Astrocyte (in vitro differentiated cells and primary cell): ENCODE measurements at regions not wholly inside any gene's neighbourhood (a gene's known extent, or its start where the extent isn't known, plus 50 kb on each side); places are given as distances from the start of the nearest gene placed in this dataset.
"Not testable (repeated sequence)": the region's sequence is repeated elsewhere in the genome, so short reads cannot be mapped to it uniquely, and the experiment has no call there.

ENCODE experiments used
- DNase-seq: peaks from one replicate; pipeline ENCODE4 v3.0.0-alpha.2; 2010; ENCODE audit warnings: low read depth
- FAIRE-seq: peaks from 2 replicates; lab custom pipeline; 2011; peaks lifted over from hg19 to GRCh38; lab: Jason Lieb, UNC
- H2AFZ ChIP-seq: 2 replicates; pipeline ENCODE4 v1.6.0; 2012; ENCODE audit warnings: low read depth, low read length, inconsistent platforms
- H3K27ac ChIP-seq: 2 replicates; pipeline ENCODE4 v1.5.1; 2011; ENCODE audit warnings: low read depth, low read length, inconsistent platforms
- H3K27me3 ChIP-seq: 2 replicates; pipeline ENCODE4 v1.6.0; 2011; ENCODE audit warnings: low read length, inconsistent platforms; ENCODE audit not compliant: insufficient read depth
- H3K36me3 ChIP-seq: 2 replicates; pipeline ENCODE4 v1.5.1; 2011; ENCODE audit warnings: low read length, inconsistent platforms; ENCODE audit not compliant: insufficient read depth
- H3K4me1 ChIP-seq: 2 replicates; pipeline ENCODE4 v1.5.1; 2011; ENCODE audit warnings: low read length, inconsistent platforms; ENCODE audit not compliant: insufficient read depth
- H3K4me2 ChIP-seq: 2 replicates; pipeline ENCODE4 v1.6.0; 2012; ENCODE audit warnings: low read length, inconsistent platforms
- H3K4me3 ChIP-seq: 2 replicates; pipeline ENCODE4 v1.5.1; 2011; ENCODE audit warnings: low read depth, mild to moderate bottlenecking, low read length, inconsistent platforms; ENCODE audit not compliant: insufficient read depth
- H3K79me2 ChIP-seq: 2 replicates; pipeline ENCODE4 v1.6.0; 2012; ENCODE audit warnings: mild to moderate bottlenecking, low read length, inconsistent platforms; ENCODE audit not compliant: insufficient read depth
- H3K9ac ChIP-seq: 2 replicates; pipeline ENCODE4 v1.6.0; 2012; ENCODE audit warnings: mild to moderate bottlenecking, low read length, inconsistent platforms
- H3K9me3 ChIP-seq: 2 replicates; pipeline ENCODE4 v1.5.1; 2012; ENCODE audit warnings: low read depth, mild to moderate bottlenecking, low read length, inconsistent platforms; ENCODE audit not compliant: insufficient read depth
- H4K20me1 ChIP-seq: 2 replicates; pipeline ENCODE4 v1.6.0; 2012; ENCODE audit warnings: low read length, inconsistent platforms; ENCODE audit not compliant: insufficient read depth
- H3K27ac Mint-ChIP-seq: one replicate; pipeline ENCODE4 v1.8.0; 2021; ENCODE audit warnings: mild to moderate bottlenecking, mixed read lengths; ENCODE audit not compliant: unreplicated experiment
- H3K27me3 Mint-ChIP-seq: one replicate; pipeline ENCODE4 v1.8.0; 2021; ENCODE audit warnings: low read depth, mixed read lengths; ENCODE audit not compliant: unreplicated experiment
- H3K36me3 Mint-ChIP-seq: one replicate; pipeline ENCODE4 v1.8.0; 2021; ENCODE audit warnings: low read depth, mixed read lengths; ENCODE audit not compliant: unreplicated experiment
- H3K4me1 Mint-ChIP-seq: one replicate; pipeline ENCODE4 v1.8.0; 2021; ENCODE audit warnings: low read depth, mixed read lengths; ENCODE audit not compliant: unreplicated experiment
- H3K4me3 Mint-ChIP-seq: one replicate; pipeline ENCODE4 v1.8.0; 2021; ENCODE audit warnings: mild to moderate bottlenecking, moderate library complexity, mixed read lengths; ENCODE audit not compliant: unreplicated experiment
- H3K9me3 Mint-ChIP-seq: one replicate; pipeline ENCODE4 v1.8.0; 2021; ENCODE audit warnings: mild to moderate bottlenecking, mixed read lengths; ENCODE audit not compliant: unreplicated experiment
- CTCF ChIP-seq: IDR thresholded peaks from 2 replicates; pipeline ENCODE4 v1.5.1; 2011; ENCODE audit warnings: low read depth, mild to moderate bottlenecking, inconsistent platforms, low read length, moderate library complexity; ENCODE audit not compliant: insufficient read depth
- EZH2 ChIP-seq: IDR thresholded peaks from 2 replicates; pipeline ENCODE4 v1.6.1; 2012; ENCODE audit warnings: mild to moderate bottlenecking, low read length, inconsistent platforms; ENCODE audit not compliant: insufficient read depth

GRCh38 chr13:24938966-24939365 is 157.0 kb upstream of the PABPC3 start:
- Mint-ChIP-seq H3K36me3 (peaks cover 8% of the 10 kb centered on the region), H3K4me3 (no peak overlapping the region), H3K27me3 (no peaks in the 10 kb centered on the region), H3K9me3 (peaks cover 3% of the 10 kb centered on the region), H3K4me1 (peaks cover 3% of the 10 kb centered on the region), H3K27ac (no peak overlapping the region)
- TF ChIP-seq CTCF (no peak), EZH2 (no peak)
- H4K20me1 ChIP-seq: no peaks in the 10 kb centered on the region
- H3K9ac ChIP-seq: no peak overlapping the region
- no peaks in the 10 kb centered on the region for H3K36me3 ChIP-seq
- H3K27me3 ChIP-seq: no peaks in the 10 kb centered on the region
- FAIRE-seq (no peak), DNase-seq (no peak)
- H3K9me3 ChIP-seq: no peaks in the 10 kb centered on the region
- no peak overlapping the region for H2AFZ ChIP-seq
- H3K27ac ChIP-seq: no peak overlapping the region
- no peak overlapping the region for H3K4me2 ChIP-seq
- H3K4me3 ChIP-seq: no peak overlapping the region
- H3K79me2 ChIP-seq: no peaks in the 10 kb centered on the region
- H3K4me1 ChIP-seq: no peaks in the 10 kb centered on the region

- DNase-seq, H3K9me3 Mint-ChIP-seq, H3K4me3 Mint-ChIP-seq, H4K20me1 ChIP-seq, H2AFZ ChIP-seq, H3K27ac Mint-ChIP-seq, H3K4me1 ChIP-seq, FAIRE-seq, H3K9ac ChIP-seq, H3K79me2 ChIP-seq, H3K36me3 ChIP-seq, H3K27me3 Mint-ChIP-seq, H3K27me3 ChIP-seq, H3K4me3 ChIP-seq, H3K4me1 Mint-ChIP-seq, H3K27ac ChIP-seq, H3K4me2 ChIP-seq, H3K9me3 ChIP-seq: not testable (repeated sequence)
- peaks cover 10% of the 10 kb centered on the region for H3K36me3 Mint-ChIP-seq
Measured at GRCh38 chr13:24941023-24941713, 154.8 kb upstream of the PABPC3 start.

- H4K20me1 ChIP-seq: no peaks in the 10 kb centered on the region
Measured at GRCh38 chr13:24943136-24943535, 152.8 kb upstream of the PABPC3 start.

DNA sequence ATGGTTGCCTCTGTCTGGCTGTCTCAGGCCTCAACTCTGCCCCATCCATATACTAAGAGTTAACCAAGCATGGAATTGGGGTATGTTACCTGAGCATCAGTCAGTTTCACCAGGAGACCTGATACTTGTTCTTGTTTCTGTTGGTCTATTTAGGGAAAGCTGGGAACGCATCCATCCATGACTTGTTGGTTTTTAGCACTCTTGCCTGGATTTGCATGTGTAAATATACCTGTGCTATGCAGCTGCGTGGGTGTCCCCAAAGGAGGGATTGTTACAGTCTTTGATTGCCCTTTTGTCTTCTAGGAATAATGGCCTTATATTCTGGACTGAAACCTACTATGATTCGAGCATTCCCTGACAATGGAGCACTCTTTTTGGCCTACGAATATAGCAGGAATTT is 151.9 kb upstream of the PABPC3 start:
- not testable (repeated sequence) for DNase-seq, H3K27ac ChIP-seq, H3K27ac Mint-ChIP-seq, H3K4me1 Mint-ChIP-seq, H3K36me3 ChIP-seq, H3K9ac ChIP-seq, H3K4me3 ChIP-seq, FAIRE-seq, H2AFZ ChIP-seq, H3K27me3 ChIP-seq, H3K27me3 Mint-ChIP-seq, H3K9me3 Mint-ChIP-seq, H3K4me1 ChIP-seq, H3K9me3 ChIP-seq, H4K20me1 ChIP-seq, H3K4me3 Mint-ChIP-seq, H3K4me2 ChIP-seq, H3K79me2 ChIP-seq
- H3K36me3 Mint-ChIP-seq: peaks cover 10% of the 10 kb centered on the region

More at GRCh38 chr13:24943136-24943535, 152.8 kb upstream of the PABPC3 start:
- Histone ChIP-seq H3K4me1 (no peaks in the 10 kb centered on the region), H3K4me2 (no peak overlapping the region), H3K9ac (no peak overlapping the region), H2AFZ (no peak overlapping the region), H3K9me3 (no peaks in the 10 kb centered on the region), H3K36me3 (no peaks in the 10 kb centered on the region), H3K4me3 (no peak overlapping the region), H3K79me2 (no peaks in the 10 kb centered on the region), H3K27me3 (no peaks in the 10 kb centered on the region), H3K27ac (no peak overlapping the region)
- H3K4me1 Mint-ChIP-seq: no peaks in the 10 kb centered on the region
- H3K36me3 Mint-ChIP-seq: peaks cover 10% of the 10 kb centered on the region
- TF ChIP-seq EZH2: no peak
- no peak for TF ChIP-seq CTCF
- no peaks in the 10 kb centered on the region for H3K27me3 Mint-ChIP-seq
- no peak overlapping the region for H3K4me3 Mint-ChIP-seq
- DNase-seq (no peak), FAIRE-seq (no peak)
- no peak overlapping the region for H3K27ac Mint-ChIP-seq
- peaks cover 1% of the 10 kb centered on the region for H3K9me3 Mint-ChIP-seq

GRCh38 chr13:24948977-24949376 is 147.0 kb upstream of the PABPC3 start:
- not testable (repeated sequence) for H3K4me2 ChIP-seq, H3K4me1 Mint-ChIP-seq, H3K27ac ChIP-seq, FAIRE-seq, H3K4me1 ChIP-seq, H3K9ac ChIP-seq, H4K20me1 ChIP-seq, H3K4me3 Mint-ChIP-seq, H3K36me3 Mint-ChIP-seq, H3K27me3 ChIP-seq, H3K36me3 ChIP-seq, H3K27ac Mint-ChIP-seq, H3K79me2 ChIP-seq, H3K9me3 ChIP-seq, H3K4me3 ChIP-seq, H3K27me3 Mint-ChIP-seq, DNase-seq, H3K9me3 Mint-ChIP-seq, H2AFZ ChIP-seq
